AG08395 (cell line): ENCODE measurements at regions not wholly inside any gene's neighbourhood (a gene's known extent, or its start where the extent isn't known, plus 50 kb on each side); places are given as distances from the start of the nearest gene placed in this dataset.
"Not testable (repeated sequence)": the region's sequence is repeated elsewhere in the genome, so short reads cannot be mapped to it uniquely, and the experiment has no call there.

Experiments used
- DNase-seq: peaks from one replicate; pipeline ENCODE4 v3.0.0; 2012; ENCODE audit warnings: mixed read lengths, low spot score

DNA sequence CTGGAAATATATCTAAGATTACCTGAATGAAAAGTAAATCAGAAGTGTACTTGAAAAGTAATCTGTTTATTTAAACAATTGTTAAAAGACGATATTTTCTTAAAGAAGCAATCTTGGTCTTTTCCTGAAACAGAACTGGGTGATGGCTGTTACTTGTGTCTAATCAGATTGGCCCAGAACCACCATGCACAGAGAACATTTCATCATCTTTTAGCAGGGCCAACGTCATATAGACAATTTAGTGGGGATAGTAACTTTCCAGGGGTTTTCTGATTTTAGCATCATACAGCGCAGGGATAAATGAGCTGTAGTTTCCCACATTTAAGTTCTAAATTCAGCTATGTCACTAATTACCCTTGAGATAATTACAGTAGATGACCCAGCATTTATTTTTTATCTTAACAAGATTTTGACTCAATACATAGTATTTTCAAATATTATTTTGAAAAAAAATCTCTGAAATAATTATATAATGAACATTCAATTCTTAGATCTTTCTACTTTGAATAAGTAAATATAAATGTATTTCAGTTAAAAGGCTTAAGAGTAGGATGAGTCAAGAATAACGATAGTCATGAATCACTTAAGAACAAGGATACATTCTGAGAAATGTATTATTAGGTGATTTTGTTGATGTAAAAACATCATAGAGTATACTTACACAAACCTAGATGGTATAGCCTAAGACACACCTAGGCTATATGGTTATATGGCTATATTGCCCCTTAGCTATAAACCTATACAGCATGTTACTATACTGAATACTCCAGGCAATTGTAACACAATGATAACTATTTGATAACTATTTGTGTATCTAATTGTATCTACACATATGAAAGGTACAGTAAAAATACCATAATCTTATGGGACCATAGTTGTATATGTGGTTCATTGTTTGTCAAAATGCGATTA lies 103.8 kb upstream of the MME start:
- DNase-seq, result no peak

DNA sequence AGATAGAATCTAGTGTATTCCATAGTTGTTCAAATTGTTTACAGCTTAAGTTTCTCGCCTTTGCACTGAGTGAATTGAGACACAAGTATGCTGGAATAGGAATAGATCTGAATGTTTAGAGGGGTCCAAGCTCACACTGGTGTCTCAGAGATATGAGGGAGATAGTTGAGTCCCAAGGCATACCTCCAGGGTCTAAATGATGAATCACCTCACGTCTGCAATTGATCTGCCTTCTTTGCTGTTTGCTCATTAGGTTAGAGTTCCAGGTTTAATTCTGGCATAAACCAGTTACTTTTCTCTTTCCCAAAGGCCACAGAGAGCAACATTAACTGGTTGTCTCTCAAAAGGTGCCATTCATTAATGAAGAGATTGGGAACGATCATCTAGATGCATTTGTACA lies 106.3 kb upstream of the MME start:
- DNase-seq, result no peak

DNA sequence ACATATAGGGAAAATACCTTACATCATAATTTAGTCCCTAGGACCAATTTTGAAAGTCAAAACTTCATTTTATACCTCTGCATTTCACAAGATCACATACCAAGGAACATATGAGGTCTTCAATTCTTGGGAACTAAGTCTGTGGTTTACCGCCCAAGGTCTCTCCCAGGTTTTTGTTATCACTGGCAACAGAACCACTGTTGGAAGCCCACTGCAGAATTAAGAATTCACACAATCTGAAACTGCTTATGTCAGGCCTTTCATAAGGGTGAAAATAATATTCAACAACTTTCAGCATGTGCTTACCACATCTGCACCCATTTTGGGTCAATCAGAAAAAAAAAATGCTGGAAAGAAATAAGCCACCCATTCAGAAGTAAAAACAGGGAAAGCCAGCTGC lies 107.2 kb upstream of the MME start:
- no peak for DNase-seq

DNA sequence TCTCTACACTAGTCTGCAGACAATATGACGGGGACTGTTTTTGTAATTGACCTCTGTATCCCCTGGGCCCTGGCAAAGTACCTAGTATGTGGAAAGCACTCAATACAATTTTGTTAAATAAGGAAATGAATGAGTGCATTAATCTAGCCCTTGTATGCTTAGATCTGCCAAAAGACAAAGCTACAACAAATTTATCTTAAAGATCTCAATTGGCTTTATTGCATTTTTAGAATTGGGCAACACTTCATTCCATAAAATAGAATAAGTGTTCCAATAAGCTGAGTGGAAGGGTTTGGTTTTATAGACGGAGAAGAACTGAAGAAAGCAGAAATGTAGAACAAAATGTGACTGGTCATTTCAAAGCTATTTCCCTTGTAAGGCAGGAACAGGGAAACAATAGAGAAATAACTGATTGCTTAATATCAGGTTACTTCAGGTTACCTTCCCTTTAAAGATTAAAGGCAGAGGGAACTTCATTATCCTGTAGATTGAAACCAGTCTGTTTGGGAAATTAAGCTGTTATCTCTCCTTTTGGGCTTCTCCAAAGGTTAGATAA lies 108.3 kb upstream of the MME start:
- DNase-seq, result peak; percentile 55

DNA sequence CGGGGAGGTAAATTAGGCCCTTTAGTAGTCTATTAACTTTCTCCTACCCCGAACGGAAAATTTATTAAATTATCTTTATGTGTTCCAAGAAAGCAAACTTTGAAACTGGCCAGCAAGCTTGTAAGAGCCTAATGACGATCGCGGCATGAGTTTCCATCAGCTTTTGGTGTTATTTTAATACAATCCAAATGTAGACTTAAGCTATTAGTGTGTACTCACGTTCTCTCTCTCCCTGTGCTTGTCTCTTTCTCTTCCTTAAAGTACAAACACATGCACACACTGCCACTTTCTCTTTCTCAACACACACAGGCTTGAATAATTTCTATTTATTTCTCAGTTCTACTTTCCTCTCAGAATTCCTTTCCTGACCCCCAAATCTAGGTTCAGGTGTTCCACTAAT lies 108.8 kb upstream of the MME start:
- peak; percentile 17 for DNase-seq

DNA sequence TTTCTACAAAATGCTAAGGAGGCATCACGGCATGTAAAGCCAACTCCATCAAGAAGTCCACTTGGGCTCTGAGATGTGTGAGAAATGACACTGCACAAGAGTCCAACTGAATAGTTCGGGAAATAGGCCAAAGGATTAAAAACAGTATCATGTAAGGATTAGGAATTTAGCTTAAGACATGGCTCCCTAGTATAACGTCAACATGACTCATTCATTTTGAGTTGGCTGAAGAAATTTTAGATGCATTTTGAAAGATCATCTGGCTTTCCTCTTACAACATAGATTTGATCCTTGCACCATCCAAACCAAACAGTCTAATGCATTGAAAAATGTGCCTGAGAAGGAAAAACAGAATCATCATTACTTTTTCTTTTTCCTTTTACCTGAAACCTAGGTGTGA lies 109.3 kb upstream of the MME start:
- peak; percentile 63 for DNase-seq

DNA sequence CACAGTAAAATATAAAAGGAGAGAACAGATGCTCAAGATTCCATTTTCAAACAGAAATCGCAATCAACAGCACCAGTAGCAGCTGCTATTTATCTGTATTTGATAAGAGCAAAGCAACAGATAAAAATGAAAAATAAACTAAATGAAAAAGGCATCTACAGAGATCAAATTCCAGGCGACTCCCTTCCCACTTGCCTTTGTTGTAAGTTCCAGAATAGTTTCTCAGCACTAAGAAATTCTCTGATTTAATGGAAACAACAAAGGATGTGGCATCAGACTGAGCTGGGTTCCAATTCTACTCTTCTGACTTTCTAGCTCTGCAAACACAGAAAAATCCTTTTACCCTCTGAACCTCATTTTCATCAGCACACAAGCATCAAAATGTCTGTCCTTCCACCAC lies 110.8 kb upstream of the MME start:
- no peak for DNase-seq

DNA sequence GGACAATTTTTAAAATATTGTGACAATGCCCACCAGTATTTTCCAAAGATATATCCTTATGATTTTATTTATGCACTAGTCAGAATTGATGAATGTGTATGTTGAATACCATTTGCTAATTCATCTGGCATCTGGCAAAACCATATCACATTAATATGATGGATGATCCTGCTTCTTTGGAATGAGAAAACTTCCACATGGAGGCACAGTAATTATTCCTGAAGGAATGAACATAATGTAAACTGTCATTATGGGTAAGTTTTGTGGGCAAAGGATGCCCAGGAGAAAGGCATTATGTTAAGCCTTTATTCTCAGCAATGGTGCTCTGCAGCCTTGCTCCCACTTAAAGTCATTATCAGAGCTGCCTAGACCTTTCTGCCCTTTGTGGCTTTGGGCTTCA lies 113.0 kb upstream of the MME start:
- no peak for DNase-seq

DNA sequence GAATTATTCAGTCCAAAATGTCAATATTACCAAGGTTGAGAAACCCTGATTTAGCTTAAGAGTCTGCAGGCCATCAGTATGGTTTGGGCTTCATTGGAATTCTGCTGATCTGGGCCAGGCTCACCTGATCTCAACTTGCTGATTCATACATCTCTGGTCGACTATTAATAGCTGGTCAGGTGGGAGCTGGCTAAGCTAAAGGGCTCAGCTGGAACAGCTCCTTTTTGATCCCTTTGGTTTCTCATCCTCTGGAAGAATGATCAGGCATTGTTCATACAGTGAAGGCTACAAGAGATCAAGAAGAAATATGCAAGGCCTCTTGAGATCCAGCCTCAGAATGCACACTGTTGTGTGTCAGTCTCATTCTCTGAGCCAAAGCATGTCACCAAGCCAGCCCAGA lies 123.3 kb upstream of the MME start:
- no peak for DNase-seq

DNA sequence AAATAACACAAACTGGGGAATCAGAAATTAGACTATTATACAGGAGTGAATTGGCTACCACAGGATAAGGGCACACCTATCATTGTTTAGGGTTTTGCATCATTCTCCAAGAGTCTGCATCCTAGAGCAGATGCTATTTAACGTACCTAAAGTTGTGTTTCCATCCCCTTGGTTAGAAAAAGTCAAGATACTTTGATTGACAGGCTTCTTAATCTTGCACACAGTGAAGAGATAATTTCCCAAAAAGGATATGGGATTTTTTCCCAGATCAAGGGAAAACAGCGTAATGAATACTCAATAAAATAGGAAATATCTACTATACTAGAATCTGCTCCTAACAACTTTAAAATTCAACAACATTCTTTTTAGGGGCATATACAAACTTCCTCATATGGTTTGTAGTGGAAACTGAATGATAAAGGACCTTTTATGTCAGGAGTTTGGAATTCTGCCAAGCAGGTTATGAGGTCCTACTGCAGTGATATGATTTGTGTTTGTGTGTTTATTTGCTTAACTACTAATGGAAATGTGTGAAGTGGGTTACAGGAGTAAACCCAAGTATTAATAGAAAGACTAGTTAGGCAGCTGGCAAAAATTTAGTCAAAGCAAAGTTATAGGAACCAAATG lies 124.1 kb upstream of the MME start:
- DNase-seq, result no peak

DNA sequence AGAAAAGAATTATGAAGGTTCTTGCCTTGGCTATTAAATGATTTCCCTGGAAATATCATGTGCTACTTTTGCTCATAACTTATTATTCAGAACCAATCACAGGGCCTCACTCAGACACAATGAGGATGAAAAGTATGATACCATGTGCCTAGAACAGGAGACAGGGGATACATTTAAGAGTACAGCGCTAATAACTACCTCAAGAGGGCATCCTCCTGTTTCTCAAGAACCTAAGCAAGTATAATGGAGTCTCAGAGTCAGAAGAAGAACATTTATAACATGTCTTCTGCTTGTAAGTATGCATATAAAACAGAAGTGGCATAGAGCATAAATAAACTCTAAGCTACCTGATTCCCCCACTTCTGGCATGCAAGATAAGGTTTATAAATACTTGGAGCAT lies 125.4 kb upstream of the MME start:
- peak; percentile 57 for DNase-seq

DNA sequence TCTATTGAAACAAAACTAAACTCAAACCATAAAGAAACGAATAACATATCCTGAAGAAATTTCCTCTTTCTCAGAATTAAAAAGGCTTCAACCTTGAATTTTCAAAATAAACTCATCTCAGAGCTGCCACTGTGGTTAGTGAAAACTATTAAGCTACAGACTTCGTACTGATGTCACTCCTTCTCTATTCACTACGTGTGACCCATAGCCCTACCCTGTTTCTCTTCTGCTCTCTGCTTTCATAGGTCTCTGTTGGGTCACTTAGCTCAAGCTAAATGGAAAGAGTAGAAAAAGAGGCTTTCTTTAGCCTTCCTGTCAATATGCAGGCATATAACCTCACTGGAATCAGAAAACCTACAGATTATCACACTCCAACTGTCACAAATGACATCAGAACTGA lies 126.6 kb upstream of the MME start:
- no peak for DNase-seq

DNA sequence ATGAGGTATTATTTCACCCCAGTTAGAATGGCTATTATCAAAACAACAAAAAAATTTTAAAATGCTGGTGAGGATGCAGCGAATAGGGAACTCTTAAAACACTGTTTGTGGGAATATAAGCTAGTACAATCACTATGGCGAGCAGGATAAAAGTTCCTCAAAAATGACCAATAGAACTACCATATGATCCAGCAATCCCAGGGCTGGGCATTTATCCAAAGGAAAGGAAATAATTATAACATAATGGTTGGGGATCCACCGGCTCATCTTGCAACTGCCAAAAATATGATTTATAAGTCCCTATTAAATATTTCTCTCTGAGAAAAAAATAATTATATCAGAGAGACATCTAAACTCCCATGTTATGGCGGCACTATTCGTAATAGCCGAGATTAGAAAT lies 127.6 kb upstream of the MME start:
- no peak for DNase-seq

DNA sequence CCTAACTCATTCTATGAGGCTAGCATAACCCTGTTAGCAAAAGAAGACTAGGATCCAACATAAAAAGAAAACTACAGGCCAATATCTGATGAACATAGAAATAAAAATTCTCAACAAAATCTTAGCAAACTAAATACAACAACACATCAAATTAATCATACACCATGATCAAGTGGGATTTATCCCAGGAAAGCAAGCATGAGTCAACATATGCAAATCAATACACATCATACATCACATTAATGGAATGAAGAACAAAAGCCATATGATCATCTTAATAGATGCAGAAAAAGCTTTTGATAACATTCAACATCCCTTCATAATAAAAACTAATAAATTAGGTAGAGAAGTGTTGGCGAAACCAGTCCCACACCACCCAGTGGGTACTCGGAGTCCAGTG lies 136.1 kb upstream of the MME start:
- DNase-seq, result no peak

DNA sequence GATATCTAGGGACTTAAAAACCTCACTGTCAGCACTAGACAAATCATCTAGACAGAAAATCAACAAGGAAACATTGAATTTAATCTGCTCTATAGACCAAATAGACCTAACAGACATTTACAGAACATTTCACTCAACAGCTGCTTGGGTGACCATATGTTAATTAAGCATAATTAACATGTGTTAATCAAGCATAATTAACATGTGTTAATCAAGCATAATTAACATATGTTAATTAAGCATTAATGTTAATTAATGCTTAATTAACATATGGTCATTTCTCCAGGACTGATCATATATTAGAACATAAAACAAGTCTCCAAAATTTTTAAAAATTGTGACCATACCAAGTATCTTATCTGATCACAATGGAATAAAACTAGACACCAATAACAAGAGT lies 137.3 kb upstream of the MME start:
- no peak for DNase-seq

DNA sequence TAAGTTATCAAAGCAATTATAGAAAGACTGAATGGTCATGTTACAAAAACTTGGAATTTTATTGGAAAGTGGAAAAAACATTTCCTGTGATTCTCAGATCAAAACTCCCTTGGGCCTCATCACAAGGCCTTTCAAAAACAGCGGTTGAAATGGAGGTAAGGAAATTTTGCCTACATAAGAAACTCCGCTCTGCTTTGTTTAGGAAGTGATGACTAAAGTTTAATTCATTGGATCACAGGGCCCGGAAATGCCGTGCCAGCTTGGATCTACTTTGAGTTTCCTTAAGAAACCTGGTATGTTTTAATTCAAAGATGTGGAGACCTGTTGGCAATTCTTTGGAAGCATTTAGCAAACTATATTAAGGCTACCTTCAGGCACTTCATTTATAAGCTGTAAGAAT lies 143.9 kb upstream of the MME start:
- DNase-seq, result no peak

DNA sequence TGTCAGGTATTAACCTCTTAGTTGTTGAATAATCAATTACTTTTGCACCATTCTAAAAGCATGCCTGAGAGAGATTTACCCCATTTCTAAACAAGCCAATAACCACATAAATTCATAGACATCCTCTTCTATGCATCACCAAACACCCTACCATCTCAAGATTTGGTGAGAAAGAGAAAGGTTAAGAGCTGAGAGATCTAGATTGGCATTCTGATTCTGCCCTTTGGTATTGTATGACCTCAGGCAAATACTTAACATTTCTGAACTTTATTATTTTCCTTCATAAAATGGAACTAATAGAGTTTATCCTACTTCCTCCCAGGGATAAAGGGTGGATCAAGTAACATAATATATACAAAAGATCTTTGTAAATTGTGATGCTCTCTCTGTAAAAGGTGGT lies 146.5 kb upstream of the MME start:
- DNase-seq, result no peak

DNA sequence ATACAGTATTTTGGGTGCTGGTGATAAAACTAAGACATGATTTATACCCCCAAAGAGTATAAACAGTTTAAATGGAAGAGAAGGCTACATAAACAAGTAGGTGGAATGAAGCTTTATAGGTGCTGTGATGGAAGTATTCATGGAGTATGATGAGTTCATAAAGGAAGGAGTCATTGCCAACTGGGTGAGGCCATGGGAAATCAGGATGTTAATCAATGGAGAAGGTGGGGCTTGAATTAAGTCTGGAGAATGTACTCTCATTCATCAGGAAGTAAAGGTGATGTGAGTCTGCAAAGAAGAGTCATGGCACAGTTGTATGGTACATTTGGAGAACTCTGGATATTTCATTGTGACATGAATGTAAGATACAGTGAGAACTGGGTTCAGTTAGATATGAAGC lies 147.5 kb upstream of the MME start:
- DNase-seq, result no peak

DNA sequence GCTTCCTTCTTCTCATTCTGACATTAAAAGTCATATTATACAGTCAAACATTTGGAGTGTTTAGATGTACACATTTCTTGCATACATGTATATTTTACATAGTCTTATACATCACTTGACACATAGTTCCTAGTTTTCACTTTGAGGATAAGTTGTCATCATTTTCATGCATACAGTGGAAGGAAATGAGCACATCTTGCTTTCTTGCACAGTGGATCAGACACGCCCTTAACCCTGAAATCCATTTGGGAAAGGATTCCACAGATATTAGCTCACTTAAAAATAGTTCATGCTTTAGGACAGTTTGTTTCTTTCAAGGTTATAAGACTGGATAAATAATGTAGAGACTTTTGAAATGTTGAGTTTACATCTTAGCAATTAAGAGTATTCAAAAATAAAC lies 148.6 kb upstream of the MME start:
- DNase-seq, result peak; percentile 41

DNA sequence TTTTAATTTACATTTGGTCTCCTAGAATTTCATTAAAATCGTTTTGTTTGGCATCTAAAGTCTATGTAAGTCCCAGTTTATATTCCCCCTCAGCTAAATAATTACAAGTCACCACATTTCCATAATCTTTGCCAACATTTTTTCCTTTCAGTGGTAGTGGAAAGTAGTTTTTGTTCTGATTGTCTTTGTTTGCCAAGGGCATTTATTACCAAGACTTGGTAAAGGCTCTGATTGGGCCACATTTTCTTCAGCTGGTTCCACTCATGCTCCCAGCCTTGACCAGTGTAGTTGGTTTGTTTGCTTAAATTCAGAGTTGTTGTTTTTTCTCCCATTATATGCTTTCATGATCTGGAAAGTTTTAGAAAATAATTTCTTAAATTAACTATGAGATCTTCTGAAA lies 153.4 kb upstream of the MME start:
- DNase-seq, result no peak

DNA sequence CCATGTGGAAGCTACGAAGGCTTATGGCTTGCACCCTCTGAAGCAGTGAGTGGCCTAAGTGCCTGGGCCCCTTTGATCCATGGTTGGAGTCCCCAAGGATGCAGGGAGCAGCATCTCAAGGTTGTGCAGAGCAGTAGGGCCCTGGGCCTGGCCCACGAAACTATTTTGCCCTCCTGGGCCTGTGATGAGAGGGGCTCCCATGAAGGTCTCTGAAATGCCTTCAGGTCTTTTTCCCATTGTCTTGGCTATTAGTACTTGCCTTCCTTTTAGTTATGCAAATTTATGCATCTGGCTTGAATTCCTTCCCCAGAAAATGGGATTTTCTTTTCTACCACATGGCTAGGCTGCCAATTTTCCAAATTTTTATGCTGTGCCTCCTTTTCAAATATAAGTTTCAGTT lies 158.8 kb upstream of the MME start:
- DNase-seq, result no peak

DNA sequence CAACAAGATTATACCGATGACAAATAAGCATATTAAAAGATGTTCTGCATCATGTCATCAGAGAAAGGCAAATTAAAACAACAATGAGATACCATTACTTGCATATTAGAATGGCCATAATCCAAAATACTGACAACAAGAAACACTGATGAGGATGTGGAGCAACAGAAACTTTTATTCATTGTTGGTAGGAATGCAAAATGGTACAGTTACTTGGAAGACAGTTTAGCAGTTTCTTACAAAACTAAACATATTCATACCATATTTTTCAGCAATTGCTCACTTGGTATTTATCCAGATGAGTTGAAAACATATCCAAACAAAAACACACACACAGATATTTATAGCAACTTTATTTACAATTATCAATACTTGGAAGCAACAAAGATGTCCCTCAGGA lies 160.9 kb upstream of the MME start:
- DNase-seq, result no peak

DNA sequence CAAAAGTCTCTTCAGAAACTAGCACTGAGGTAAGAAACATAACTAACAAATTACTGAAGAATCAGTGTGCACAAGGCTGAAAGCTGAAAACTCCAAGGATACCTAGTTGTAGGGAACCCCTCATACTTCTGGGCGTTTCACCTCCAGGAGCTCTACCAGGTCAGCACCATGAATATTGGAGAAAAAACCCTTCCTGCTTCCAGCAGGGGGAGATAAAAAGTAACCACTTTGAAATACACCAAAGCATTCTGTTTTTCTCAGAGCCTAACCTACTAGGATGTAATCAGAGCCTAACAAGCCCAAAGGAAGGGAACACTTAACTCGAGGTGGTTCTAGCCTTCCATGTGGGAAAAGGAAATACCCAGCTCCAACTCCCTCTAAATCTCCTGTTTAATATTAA lies 175.8 kb upstream of the MME start:
- no peak for DNase-seq

DNA sequence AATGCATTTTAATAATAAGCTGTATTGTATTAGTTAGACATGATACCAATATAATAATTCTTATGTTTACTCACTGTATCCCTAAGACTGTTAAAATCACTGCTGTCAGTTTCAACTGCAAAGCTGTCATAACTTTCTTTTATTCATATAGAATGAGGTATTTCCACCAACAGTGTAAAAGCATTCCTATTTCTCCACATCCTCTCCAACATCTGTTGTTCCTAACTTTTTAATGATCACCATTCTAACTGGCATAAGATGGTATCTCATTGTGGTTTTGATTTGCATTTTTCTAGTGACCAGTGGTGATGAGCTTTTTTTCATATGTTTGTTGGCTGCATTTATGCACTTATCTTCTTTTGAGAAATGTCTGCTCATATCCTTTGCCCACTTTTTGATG lies 177.6 kb upstream of the MME start:
- DNase-seq, result not testable (repeated sequence)
